ENCODE measurements at regions not wholly inside any gene's neighbourhood (a gene's known extent, or its start where the extent isn't known, plus 50 kb on each side); places are given as distances from the start of the nearest gene placed in this dataset.

DNA sequence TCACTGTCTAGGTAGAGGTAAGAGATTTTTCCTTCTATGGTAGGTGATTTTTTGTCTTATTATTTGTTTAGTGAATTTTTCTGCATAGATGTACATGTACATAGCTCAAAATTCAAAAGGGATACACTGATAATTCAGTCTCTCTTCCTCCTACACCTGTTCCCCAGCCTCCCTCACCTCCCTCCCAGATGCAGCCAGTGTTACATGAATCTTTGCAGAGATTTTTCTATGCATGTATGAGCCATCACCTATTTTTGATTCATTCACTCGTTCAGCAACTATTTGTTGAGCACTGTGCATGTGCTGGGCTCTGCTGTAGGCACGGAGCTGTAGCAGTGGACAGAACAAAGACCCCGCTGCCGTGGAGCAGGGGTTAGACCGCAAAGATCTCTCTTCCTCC is 218.9 kb downstream of the AACS start:
- Histone ChIP-seq H3K36me3 (no peaks in the 10 kb centered on the region), H3K27ac (no peak overlapping the region), H3K27me3 (ENCODE audit: insufficient read depth, low read depth, severe bottlenecking) (no peaks in the 10 kb centered on the region), H3K9me3 (ENCODE audit: severe bottlenecking) (no peaks in the 10 kb centered on the region), H3K4me3 (ENCODE audit: low read depth, low read length) (no peak overlapping the region)
- no peak for DNase-seq
- TF ChIP-seq, protein P1, sequence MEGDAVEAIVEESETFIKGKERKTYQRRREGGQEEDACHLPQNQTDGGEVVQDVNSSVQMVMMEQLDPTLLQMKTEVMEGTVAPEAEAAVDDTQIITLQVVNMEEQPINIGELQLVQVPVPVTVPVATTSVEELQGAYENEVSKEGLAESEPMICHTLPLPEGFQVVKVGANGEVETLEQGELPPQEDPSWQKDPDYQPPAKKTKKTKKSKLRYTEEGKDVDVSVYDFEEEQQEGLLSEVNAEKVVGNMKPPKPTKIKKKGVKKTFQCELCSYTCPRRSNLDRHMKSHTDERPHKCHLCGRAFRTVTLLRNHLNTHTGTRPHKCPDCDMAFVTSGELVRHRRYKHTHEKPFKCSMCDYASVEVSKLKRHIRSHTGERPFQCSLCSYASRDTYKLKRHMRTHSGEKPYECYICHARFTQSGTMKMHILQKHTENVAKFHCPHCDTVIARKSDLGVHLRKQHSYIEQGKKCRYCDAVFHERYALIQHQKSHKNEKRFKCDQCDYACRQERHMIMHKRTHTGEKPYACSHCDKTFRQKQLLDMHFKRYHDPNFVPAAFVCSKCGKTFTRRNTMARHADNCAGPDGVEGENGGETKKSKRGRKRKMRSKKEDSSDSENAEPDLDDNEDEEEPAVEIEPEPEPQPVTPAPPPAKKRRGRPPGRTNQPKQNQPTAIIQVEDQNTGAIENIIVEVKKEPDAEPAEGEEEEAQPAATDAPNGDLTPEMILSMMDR (IDR thresholded peaks at IDR 0.05; ENCODE audit: low read depth, low read length) = no peak

DNA sequence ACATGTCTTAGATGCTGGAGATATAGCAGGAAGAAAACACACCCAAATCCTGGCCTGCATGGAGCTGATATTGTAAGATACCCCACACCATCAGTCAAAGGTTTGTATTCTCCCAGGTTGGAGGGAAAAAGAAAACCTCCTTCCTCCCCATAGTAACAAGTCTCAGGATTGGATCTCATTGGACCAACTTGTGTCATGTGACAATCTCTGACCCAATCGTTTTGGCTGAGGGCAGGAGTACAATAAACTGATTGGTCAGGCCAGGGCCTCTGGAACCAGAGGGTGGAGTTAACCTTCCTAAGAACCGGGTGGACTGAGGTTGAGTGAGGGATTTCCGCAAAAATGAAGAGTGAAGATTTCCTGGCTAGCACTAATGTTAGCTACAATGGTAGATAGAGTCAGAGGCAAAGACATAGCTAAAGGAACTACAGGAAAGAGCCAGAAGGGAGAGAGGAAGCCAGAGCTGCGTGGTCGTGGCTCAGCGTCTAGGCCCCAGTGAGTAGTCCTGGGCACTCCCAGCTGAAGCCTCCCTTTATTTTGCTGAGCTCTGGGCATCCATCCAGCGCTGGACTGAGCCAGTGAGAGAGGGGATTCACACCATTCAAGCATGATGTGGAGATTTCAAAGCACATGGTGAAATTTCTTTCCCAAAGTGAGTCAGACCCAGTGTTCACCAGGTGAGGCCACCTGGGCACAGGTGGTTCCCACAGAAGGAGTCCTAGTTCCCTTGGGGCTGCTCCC is 219.9 kb downstream of the AACS start:
- Histone ChIP-seq H3K9me3 (ENCODE audit: severe bottlenecking) (no peaks in the 10 kb centered on the region), H3K36me3 (no peaks in the 10 kb centered on the region), H3K4me3 (ENCODE audit: low read depth, low read length) (no peak overlapping the region), H3K27ac (no peak overlapping the region), H3K27me3 (ENCODE audit: insufficient read depth, low read depth, severe bottlenecking) (no peaks in the 10 kb centered on the region)
- DNase-seq = no peak
- TF ChIP-seq, protein P1 (IDR thresholded peaks at IDR 0.05; ENCODE audit: low read depth, low read length) = no peak

DNA sequence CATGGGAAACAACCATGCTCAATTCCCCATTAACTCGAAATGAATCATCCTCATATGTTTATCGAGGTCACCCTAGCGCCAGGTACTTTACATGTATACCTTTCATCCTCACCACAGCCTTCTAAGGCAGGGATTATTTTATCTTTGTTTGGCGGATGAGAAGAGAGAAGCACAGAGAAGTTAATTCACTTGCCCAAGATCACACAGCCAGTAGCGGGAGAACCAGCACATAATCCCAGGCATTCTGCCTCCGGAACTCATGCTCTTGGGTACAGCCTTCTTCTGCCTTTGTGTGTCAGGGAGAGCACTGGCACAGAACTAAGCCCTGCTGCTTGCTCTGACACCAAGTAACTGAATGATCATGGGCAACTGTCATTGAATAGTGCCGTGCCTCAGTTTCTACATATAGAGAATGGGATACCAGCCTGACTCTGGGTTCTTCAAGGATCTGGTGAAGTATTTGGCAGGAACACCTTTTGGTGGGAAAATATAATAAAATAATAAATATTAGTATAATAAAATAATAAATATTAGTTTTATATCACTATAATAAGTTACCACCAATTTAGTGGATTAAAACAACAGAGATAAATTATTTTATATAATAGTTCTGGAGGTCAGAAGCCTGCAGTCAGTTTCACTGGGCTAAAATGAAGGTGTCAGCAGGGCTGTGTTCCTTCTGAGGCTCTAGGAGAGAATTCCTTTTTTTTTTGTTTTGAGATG is 220.9 kb downstream of the AACS start:
- TF ChIP-seq, protein P1 (IDR thresholded peaks at IDR 0.05; ENCODE audit: low read depth, low read length) = no peak
- Histone ChIP-seq H3K9me3 (ENCODE audit: severe bottlenecking) (no peaks in the 10 kb centered on the region), H3K36me3 (no peaks in the 10 kb centered on the region), H3K4me3 (ENCODE audit: low read depth, low read length) (no peak overlapping the region), H3K27ac (no peak overlapping the region), H3K27me3 (ENCODE audit: insufficient read depth, low read depth, severe bottlenecking) (no peaks in the 10 kb centered on the region)
- no peak for DNase-seq

DNA sequence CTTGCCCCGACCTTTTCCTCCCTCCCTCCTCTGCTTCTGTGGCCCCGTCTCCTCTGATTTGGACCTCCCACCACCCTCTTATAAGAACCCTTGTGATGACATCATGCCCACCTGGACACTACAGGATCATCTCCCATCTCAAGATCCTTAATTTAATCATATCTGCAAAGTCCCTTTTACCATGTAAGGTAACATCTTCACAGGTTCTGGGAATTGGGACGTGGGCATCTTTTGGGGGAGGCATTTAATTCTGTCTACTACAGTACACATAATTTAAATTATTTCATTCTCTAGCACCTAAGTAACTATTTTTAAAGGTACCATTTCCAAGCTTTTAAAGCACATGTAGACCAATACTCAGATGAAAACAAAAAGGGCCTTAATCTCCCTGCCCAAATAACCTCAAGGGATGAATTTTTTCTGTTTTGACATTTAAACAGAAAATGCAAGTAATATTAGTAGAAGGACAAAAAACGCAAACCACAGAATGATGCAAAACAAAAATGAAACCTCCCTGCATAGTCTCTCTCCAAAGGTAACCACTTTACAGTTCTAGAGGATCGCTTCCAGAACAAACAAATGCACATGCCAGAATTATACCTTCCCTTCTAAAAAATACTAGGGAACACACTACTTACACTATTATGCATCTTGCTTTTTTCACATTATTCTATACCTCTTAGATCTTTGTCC is 222.1 kb downstream of the AACS start:
- TF ChIP-seq, protein P1 (IDR thresholded peaks at IDR 0.05; ENCODE audit: low read depth, low read length) = no peak
- no peak overlapping the region for H3K4me3 ChIP-seq (ENCODE audit: low read depth, low read length)
- no peaks in the 10 kb centered on the region for H3K9me3 ChIP-seq (ENCODE audit: severe bottlenecking)
- DNase-seq = no peak
- H3K36me3 ChIP-seq = no peaks in the 10 kb centered on the region
- H3K27me3 ChIP-seq (ENCODE audit: insufficient read depth, low read depth, severe bottlenecking) = no peaks in the 10 kb centered on the region
- H3K27ac ChIP-seq = no peak overlapping the region

DNA sequence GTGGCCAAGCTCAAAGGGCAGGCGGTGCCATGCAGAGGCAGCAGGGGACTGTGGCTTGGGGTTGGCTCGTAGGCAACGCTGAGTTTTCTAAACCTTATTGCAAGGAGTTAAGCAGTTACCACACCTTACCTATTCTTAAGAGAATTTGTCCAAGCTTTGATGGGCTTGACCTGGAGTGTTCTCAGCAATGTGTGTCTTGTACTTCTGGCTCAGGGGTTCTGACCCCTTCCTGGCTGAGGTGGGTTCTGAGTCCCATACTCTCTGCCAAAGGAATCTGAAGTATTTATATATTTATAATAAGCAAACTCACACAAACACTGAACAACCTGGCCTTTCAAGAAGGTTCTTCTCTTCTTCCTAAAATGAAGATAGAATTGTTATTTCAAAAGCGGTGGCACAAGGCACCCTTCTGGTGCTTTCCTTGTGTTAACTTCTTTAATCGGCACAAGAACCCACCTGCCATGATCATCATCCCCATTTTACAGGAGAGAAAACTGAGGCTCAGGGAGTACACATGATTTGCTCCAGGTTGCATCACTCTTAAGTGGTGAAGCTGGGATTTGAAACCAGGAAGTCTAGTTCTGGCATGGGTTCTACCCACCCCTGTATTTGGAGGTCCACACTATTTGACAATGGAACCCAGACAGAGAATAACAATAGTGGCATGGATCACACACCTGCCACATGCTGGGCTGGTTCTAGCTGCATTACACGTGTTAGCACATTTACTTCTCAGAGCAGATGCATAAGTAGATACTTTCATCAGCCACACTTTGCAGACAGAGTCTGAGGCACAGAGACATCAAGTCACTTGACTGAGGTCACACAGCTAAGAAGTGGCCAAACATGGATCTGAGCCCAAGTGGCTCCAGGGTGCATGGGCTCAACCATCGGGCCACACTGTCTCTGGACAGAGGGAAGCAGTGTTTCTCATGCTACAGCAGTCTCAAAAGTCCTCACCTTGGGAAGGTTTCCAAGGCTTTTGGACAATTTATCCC is 224.0 kb downstream of the AACS start:
- TF ChIP-seq, protein P1 (IDR thresholded peaks at IDR 0.05; ENCODE audit: low read depth, low read length) = no peak

More for the DNA sequence above, 224.0 kb downstream of the AACS start:
- H3K4me3 ChIP-seq (ENCODE audit: low read depth, low read length) = no peak overlapping the region
- no peaks in the 10 kb centered on the region for H3K9me3 ChIP-seq (ENCODE audit: severe bottlenecking)
- no peaks in the 10 kb centered on the region for H3K36me3 ChIP-seq
- no peaks in the 10 kb centered on the region for H3K27me3 ChIP-seq (ENCODE audit: insufficient read depth, low read depth, severe bottlenecking)
- no peak for DNase-seq
- no peak overlapping the region for H3K27ac ChIP-seq
